Tibial nerve (tissue), 4 donors: ENCODE measurements at regions not wholly inside any gene's neighbourhood (a gene's known extent, or its start where the extent isn't known, plus 50 kb on each side); places are given as distances from the start of the nearest gene placed in this dataset.

Source experiments
- DNase-seq, 2 donors: peaks; one replicate each; pipeline ENCODE4 v3.0.0-alpha.2; 2019; ENCODE audit warnings: low spot score in 2 of 2
- H3K27ac ChIP-seq, 4 donors: fragments of 200-600 bp; sonication (generic) in 3 of 4; one replicate each; pipeline ENCODE4 v1.5.1; 2017 to 2019; ENCODE audit warnings: mild to moderate bottlenecking in 1 of 4
- H3K27me3 ChIP-seq, 2 donors: fragments of 200-600 bp; sonication (generic) in 1 of 2; one replicate each; pipeline versions ENCODE4 v1.5.1 to v1.6.0; 2017 to 2019
- H3K36me3 ChIP-seq, 3 donors: fragments of 200-600 bp; sonication (generic); one replicate each; pipeline ENCODE4 v1.5.1; 2018 to 2019
- H3K4me1 ChIP-seq, 4 donors: fragments of 200-600 bp; sonication (generic) in 3 of 4; one replicate each; pipeline ENCODE4 v1.5.1; 2017 to 2019
- H3K4me3 ChIP-seq, 4 donors: fragments of 200-600 bp; sonication (generic) in 3 of 4; one replicate each; pipeline ENCODE4 v1.5.1; 2017 to 2019; ENCODE audit warnings: mild to moderate bottlenecking in 1 of 4, moderate library complexity in 1 of 4
- H3K9me3 ChIP-seq, 4 donors: fragments of 200-600 bp; sonication (generic) in 3 of 4; one replicate each; pipeline ENCODE4 v1.5.1; 2017 to 2019
- CTCF ChIP-seq, 5 experiments: fragments of 200-600 bp in 3 of 5; fragments of 450-650 bp in 2 of 5; sonication (generic) in 3 of 5; IDR thresholded peaks; one replicate each; pipeline ENCODE4 v1.5.1; 2016 to 2019; ENCODE audit warnings: antibody characterized with exemption in 5 of 5, mild to moderate bottlenecking in 3 of 5, moderate library complexity in 2 of 5
- EP300 ChIP-seq, 2 donors: sonication (generic); formaldehyde crosslinking; IDR thresholded peaks; one replicate each; pipeline ENCODE4 v1.6.1; 2017; ENCODE audit warnings: antibody characterized with exemption in 2 of 2, mild to moderate bottlenecking in 1 of 2
- POLR2A ChIP-seq, 2 donors: fragments of 450-650 bp; IDR thresholded peaks; one replicate each; pipeline ENCODE4 v1.6.1; 2017; ENCODE audit warnings: antibody characterized with exemption in 2 of 2, mild to moderate bottlenecking in 2 of 2, moderate library complexity in 2 of 2
- WGBS, 2 donors: methylation state at CpG; one replicate each; pipeline ENCODE4 v1.1.5; 2018; 5-methylcytosine and 5-hydroxymethylcytosine counted together

GRCh38 chr17:83154311-83155127 is 75.1 kb downstream of the METRNL start:
- peak overlapping the region in 2 of 4 donors; percentile 82 to 87 for H3K27ac ChIP-seq
- H3K4me3 ChIP-seq = no peak overlapping the region
- no peaks in the 10 kb centered on the region for H3K27me3 ChIP-seq
- TF ChIP-seq POLR2A (IDR thresholded peaks at IDR 0.05) = no peak
- TF ChIP-seq CTCF (IDR thresholded peaks at IDR 0.05) = no peak
- TF ChIP-seq EP300 (IDR thresholded peaks at IDR 0.05) = no peak
- peak in 1 of 2 donors; percentile 3 for DNase-seq
- no peaks in the 10 kb centered on the region for H3K36me3 ChIP-seq
- 61 to 72% methylated on average over 7 to 9 of the region's 9 CpGs for WGBS, 2 donors
- peaks cover 0 to 54% (median 22%) of the 10 kb centered on the region in 4 donors for H3K4me1 ChIP-seq
- H3K9me3 ChIP-seq = no peaks in the 10 kb centered on the region

- no peaks in the 10 kb centered on the region for H3K36me3 ChIP-seq
- no peaks in the 10 kb centered on the region for H3K9me3 ChIP-seq
- DNase-seq = peak in 1 of 2 donors; percentile 69
- TF ChIP-seq EP300 (IDR thresholded peaks at IDR 0.05) = peak; percentile 76 to 91
- TF ChIP-seq CTCF (IDR thresholded peaks at IDR 0.05) = no peak
- peak in 1 of 2 donors; percentile 30 for TF ChIP-seq POLR2A (IDR thresholded peaks at IDR 0.05)
- peak overlapping the region in 2 of 4 donors; percentile 82 to 87 for H3K27ac ChIP-seq
- WGBS, 2 donors = 68 to 77% methylated on average over 31 to 32 of the region's 32 CpGs
- H3K4me3 ChIP-seq = no peak overlapping the region
- peaks cover 0 to 54% (median 22%) of the 10 kb centered on the region in 4 donors for H3K4me1 ChIP-seq
- H3K27me3 ChIP-seq = no peaks in the 10 kb centered on the region
Measured at GRCh38 chr17:83155128-83156121, 76.0 kb downstream of the METRNL start.

- Histone ChIP-seq H3K4me3 (no peak overlapping the region), H3K9me3 (no peaks in the 10 kb centered on the region), H3K4me1 (peaks cover 0 to 45% (median 22%) of the 10 kb centered on the region in 4 donors), H3K36me3 (no peaks in the 10 kb centered on the region), H3K27ac (no peak overlapping the region), H3K27me3 (no peaks in the 10 kb centered on the region)
- 98% methylated on average over 11 of the region's 11 CpGs for WGBS, 2 donors
- TF ChIP-seq CTCF (IDR thresholded peaks at IDR 0.05) = no peak
- TF ChIP-seq POLR2A (IDR thresholded peaks at IDR 0.05) = no peak
- no peak for TF ChIP-seq EP300 (IDR thresholded peaks at IDR 0.05)
- DNase-seq = peak in 1 of 2 donors; percentile 3
Measured at GRCh38 chr17:83156408-83156807, 77.0 kb downstream of the METRNL start.

GRCh38 chr17:83159204-83160049 is 80.0 kb downstream of the METRNL start:
- no peak overlapping the region for H3K27ac ChIP-seq
- H3K27me3 ChIP-seq = no peaks in the 10 kb centered on the region
- no peak for DNase-seq
- no peaks in the 10 kb centered on the region for H3K36me3 ChIP-seq
- no peak overlapping the region for H3K4me3 ChIP-seq
- WGBS, 2 donors = 81 to 89% methylated on average over 19 of the region's 19 CpGs
- peaks cover 0 to 15% (median 6%) of the 10 kb centered on the region in 4 donors for H3K4me1 ChIP-seq
- H3K9me3 ChIP-seq = no peaks in the 10 kb centered on the region
- TF ChIP-seq POLR2A (IDR thresholded peaks at IDR 0.05) = no peak
- TF ChIP-seq CTCF (IDR thresholded peaks at IDR 0.05) = no peak
- no peak for TF ChIP-seq EP300 (IDR thresholded peaks at IDR 0.05)
